Stomach (tissue), 8 donors: ENCODE measurements at regions not wholly inside any gene's neighbourhood (a gene's known extent, or its start where the extent isn't known, plus 50 kb on each side); places are given as distances from the start of the nearest gene placed in this dataset.

ENCODE experiments used
- DNase-seq, 2 donors: peaks; one replicate each; pipeline versions ENCODE4 v3.0.0 to v3.0.0-alpha.2; 2013 to 2019
- H3K27ac ChIP-seq, 5 donors: fragments of 200-600 bp in 4 of 5; sonication (generic) in 4 of 5; one replicate each; pipeline ENCODE4 v1.5.1; 2013 to 2019; ENCODE audit warnings: mild to moderate bottlenecking in 1 of 5, moderate library complexity in 1 of 5
- H3K27me3 ChIP-seq, 3 donors: fragments of 200-600 bp; sonication (generic); one replicate each; pipeline ENCODE4 v1.5.1; 2017 to 2019; ENCODE audit warnings: mixed run types in 1 of 3
- H3K36me3 ChIP-seq, 4 donors: fragments of 200-600 bp; sonication (generic); 1 replicate in 3 of 4; 2 replicates in 1 of 4; pipeline ENCODE4 v1.5.1; 2016 to 2019
- H3K4me1 ChIP-seq, 4 donors: fragments of 200-600 bp; sonication (generic); one replicate each; pipeline ENCODE4 v1.5.1; 2016 to 2019
- H3K4me3 ChIP-seq, 4 donors: fragments of 200-600 bp; sonication (generic) in 3 of 4; one replicate each; pipeline ENCODE4 v1.5.1; 2016 to 2019; ENCODE audit warnings: mild to moderate bottlenecking in 1 of 4
- H3K9me3 ChIP-seq, 4 donors: fragments of 200-600 bp; sonication (generic); one replicate each; pipeline ENCODE4 v1.5.1; 2016 to 2019
- EP300 ChIP-seq: sonication (generic); formaldehyde crosslinking; IDR thresholded peaks from one replicate; pipeline ENCODE4 v1.6.1; 2017; ENCODE audit warnings: antibody characterized with exemption
- POLR2A ChIP-seq, 4 donors: fragments of 450-650 bp; IDR thresholded peaks; one replicate each; pipeline ENCODE4 v1.6.1; 2016; ENCODE audit warnings: antibody characterized with exemption in 4 of 4, control low read depth in 2 of 4, mild to moderate bottlenecking in 1 of 4, moderate library complexity in 1 of 4
- POLR2AphosphoS5 ChIP-seq, 3 donors: sonication (generic); formaldehyde crosslinking; IDR thresholded peaks; one replicate each; pipeline ENCODE4 v1.6.1; 2016; ENCODE audit warnings: antibody characterized with exemption in 3 of 3
- WGBS, 5 donors: extraction: QIAGEN DNeasy Blood & Tissue Kit in 3 of 5; methylation state at CpG; one replicate each; pipeline versions ENCODE4 v1.1.5 to v1.1.7; 2013 to 2018; 5-methylcytosine and 5-hydroxymethylcytosine counted together
- intact Hi-C: fragments of 100-400 bp; cut with DNase I; formaldehyde crosslinking; loops from one replicate; pipeline ENCODE4 v1.15.1; 2023; ENCODE audit warnings: low total_unique reads
- TF ChIP-seq, protein P1 (sequence below), 7 experiments: fragments of 450-650 bp in 4 of 7; fragments of 200-600 bp in 3 of 7; sonication (generic) in 3 of 7; IDR thresholded peaks; one replicate each; pipeline ENCODE4 v1.5.1; 2016 to 2019; ENCODE audit warnings: antibody characterized with exemption in 7 of 7, control low read depth in 2 of 7, mild to moderate bottlenecking in 1 of 7
- donor health status: healthy with polysubstance abuse.
- donor health status: Bipolar disorder and iron deficiency.
- donor health status: healthy.

DNA sequence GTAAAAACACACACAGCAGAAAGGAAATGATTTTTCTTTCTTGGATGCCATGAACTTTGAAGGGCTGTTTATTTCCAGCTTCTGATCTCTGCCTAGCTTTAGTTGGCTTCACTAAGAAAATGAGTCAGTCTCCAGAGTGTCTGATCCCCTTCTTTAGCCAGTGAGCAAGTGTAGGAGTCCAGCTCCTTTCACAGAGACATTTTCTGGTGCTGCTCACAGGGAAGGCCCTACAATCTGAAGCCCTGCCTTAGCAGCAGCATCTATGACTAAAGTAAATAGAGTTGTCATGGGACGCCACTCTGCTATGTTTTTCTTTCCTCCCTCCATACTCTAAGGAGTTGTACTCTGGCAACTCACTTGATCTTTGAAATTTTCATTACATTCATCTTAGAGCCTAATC, 103.5 kb downstream of the RPAP3 start:
- intact Hi-C loops, result no loop called here
- no peak for TF ChIP-seq POLR2A (IDR thresholded peaks at IDR 0.05)
- TF ChIP-seq, protein P1, sequence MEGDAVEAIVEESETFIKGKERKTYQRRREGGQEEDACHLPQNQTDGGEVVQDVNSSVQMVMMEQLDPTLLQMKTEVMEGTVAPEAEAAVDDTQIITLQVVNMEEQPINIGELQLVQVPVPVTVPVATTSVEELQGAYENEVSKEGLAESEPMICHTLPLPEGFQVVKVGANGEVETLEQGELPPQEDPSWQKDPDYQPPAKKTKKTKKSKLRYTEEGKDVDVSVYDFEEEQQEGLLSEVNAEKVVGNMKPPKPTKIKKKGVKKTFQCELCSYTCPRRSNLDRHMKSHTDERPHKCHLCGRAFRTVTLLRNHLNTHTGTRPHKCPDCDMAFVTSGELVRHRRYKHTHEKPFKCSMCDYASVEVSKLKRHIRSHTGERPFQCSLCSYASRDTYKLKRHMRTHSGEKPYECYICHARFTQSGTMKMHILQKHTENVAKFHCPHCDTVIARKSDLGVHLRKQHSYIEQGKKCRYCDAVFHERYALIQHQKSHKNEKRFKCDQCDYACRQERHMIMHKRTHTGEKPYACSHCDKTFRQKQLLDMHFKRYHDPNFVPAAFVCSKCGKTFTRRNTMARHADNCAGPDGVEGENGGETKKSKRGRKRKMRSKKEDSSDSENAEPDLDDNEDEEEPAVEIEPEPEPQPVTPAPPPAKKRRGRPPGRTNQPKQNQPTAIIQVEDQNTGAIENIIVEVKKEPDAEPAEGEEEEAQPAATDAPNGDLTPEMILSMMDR (IDR thresholded peaks at IDR 0.05), result no peak
- no peak for TF ChIP-seq POLR2AphosphoS5 (IDR thresholded peaks at IDR 0.05)
- no peak for TF ChIP-seq EP300

DNA sequence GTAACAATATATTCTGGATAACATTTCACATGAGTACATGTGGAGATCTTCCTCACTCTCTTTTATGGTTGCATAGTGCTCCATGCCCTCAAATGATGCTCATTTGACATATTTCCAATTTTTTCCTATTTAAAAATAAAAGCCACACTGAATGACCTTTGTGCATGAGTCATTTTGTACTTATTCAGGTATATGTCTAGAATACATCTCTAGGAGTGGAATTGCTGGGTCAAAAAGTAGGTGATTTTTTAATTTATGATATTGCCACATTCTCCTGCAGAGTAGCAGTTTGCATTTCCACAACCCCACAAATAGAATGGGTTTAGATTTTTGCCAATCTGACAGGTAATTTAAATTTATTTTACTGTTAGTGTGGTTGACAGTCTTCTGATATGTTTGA, 104.8 kb downstream of the RPAP3 start:
- DNase-seq, result no peak
- Histone ChIP-seq H3K9me3 (peaks cover 0 to 5% (median 0%) of the 10 kb centered on the region in 4 donors), H3K27me3 (no peaks in the 10 kb centered on the region), H3K27ac (no peak overlapping the region), H3K36me3 (no peaks in the 10 kb centered on the region), H3K4me3 (no peak overlapping the region), H3K4me1 (no peaks in the 10 kb centered on the region)
- TF ChIP-seq, protein P1 (IDR thresholded peaks at IDR 0.05), result no peak
- TF ChIP-seq EP300, result no peak
- no peak for TF ChIP-seq POLR2A (IDR thresholded peaks at IDR 0.05)
- TF ChIP-seq POLR2AphosphoS5 (IDR thresholded peaks at IDR 0.05), result no peak
- intact Hi-C loops, result no loop called here

More for the DNA sequence above, 103.5 kb downstream of the RPAP3 start:
- Histone ChIP-seq H3K4me3 (no peak overlapping the region), H3K27ac (no peak overlapping the region), H3K9me3 (peaks cover 0 to 10% (median 5%) of the 10 kb centered on the region in 4 donors), H3K27me3 (no peaks in the 10 kb centered on the region), H3K36me3 (no peaks in the 10 kb centered on the region), H3K4me1 (no peaks in the 10 kb centered on the region)
- WGBS, 5 donors, result 44 to 77% (median 59%) methylated on average over 1 of the region's 1 CpG
- DNase-seq, result peak in 1 of 2 donors; percentile 24

DNA sequence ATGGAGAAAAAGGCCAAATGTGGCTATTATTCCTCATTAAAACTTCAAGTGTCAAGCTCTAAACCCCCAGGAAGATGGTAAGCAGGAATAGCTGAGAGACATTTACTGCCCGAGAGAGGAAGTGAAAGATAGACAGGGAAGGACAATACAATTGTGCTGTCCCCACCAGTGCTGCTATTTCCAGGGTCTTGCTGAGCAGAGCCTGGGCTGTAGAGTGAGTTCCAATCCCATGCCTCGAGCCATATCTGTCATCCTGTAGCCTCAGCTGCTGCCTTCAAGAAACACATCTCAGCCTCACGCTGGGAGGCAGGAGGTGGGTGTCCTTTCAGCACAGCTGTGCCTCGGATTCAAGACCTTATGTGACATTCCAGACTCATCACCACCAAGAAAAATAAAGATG, 114.0 kb downstream of the RPAP3 start:
- no peak for TF ChIP-seq POLR2A (IDR thresholded peaks at IDR 0.05)
- TF ChIP-seq POLR2AphosphoS5 (IDR thresholded peaks at IDR 0.05), result no peak
- TF ChIP-seq, protein P1 (IDR thresholded peaks at IDR 0.05), result no peak
- no peak for TF ChIP-seq EP300
- DNase-seq, result peak in 1 of 2 donors; percentile 11
- H3K36me3 ChIP-seq, result no peaks in the 10 kb centered on the region
- no peaks in the 10 kb centered on the region for H3K27me3 ChIP-seq
- intact Hi-C loops, result no loop called here
- H3K27ac ChIP-seq, result no peak overlapping the region
- peaks cover 0 to 9% (median 3%) of the 10 kb centered on the region in 4 donors for H3K4me1 ChIP-seq
- H3K4me3 ChIP-seq, result no peak overlapping the region
- 42 to 67% (median 60%) methylated on average over 3 to 4 of the region's 4 CpGs for WGBS, 5 donors
- H3K9me3 ChIP-seq, result no peaks in the 10 kb centered on the region

DNA sequence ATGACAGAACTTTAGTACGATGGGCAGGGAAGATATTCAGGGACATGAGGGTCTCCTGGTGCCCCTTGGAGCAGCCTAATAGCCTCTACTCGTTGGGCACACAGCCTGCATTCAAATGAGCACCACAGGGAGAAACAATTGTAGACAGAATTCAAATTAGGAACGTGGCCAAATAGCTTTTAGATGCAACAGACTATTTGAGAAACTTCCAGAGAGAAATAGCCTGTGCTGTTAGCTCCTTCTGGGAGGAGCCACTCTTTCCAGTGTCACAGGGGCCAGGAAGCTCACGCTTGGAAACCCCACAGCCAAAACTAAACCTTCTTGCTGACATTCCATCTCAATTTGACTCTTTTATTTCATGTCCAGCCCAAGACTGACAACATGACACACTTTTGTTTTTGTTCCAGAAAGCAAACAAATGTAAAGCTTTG, 114.5 kb downstream of the RPAP3 start:
- Histone ChIP-seq H3K4me1 (peaks cover 0 to 9% (median 3%) of the 10 kb centered on the region in 4 donors), H3K36me3 (no peaks in the 10 kb centered on the region), H3K4me3 (no peak overlapping the region), H3K27me3 (no peaks in the 10 kb centered on the region), H3K9me3 (no peaks in the 10 kb centered on the region), H3K27ac (no peak overlapping the region)
- WGBS, 5 donors, result 24 to 40% (median 33%) methylated on average over 3 to 4 of the region's 4 CpGs
- intact Hi-C loops, result no loop called here
- TF ChIP-seq POLR2A (IDR thresholded peaks at IDR 0.05) (no peak), EP300 (no peak), POLR2AphosphoS5 (IDR thresholded peaks at IDR 0.05) (no peak)
- TF ChIP-seq, protein P1 (IDR thresholded peaks at IDR 0.05), result no peak
- DNase-seq, result peak in 1 of 2 donors; percentile 40
